ENCODE measurements at regions not wholly inside any gene's neighbourhood (a gene's known extent, or its start where the extent isn't known, plus 50 kb on each side); places are given as distances from the start of the nearest gene placed in this dataset.
"Not testable (repeated sequence)": the region's sequence is repeated elsewhere in the genome, so short reads cannot be mapped to it uniquely, and the experiment has no call there.

GRCh38 chr6:76835293-76835692, 628.0 kb downstream of the HTR1B start:
- Mint-ChIP-seq H3K27ac (no peak overlapping the region), H3K4me1 (no peaks in the 10 kb centered on the region), H3K9me3 (peaks cover 5 to 10% of the 10 kb centered on the region in 2 donors), H3K36me3 (no peaks in the 10 kb centered on the region), H3K27me3 (ENCODE audit: low read depth in 2 of 2) (no peaks in the 10 kb centered on the region), H3K4me3 (no peak overlapping the region)
- DNase-seq, result no peak
- ATAC-seq, result no peak
- no peak overlapping the region for H3K4me3 ChIP-seq (ENCODE audit: low read length)
- H3K4me1 ChIP-seq (ENCODE audit: control insufficient read depth, insufficient read depth, low read length), result no peaks in the 10 kb centered on the region
- WGBS (ENCODE audit: insufficient coverage), result no CpG with 5 or more reads among the region's 1 CpG
- peaks cover 3% of the 10 kb centered on the region for H3K9me3 ChIP-seq (ENCODE audit: control insufficient read depth, insufficient read depth, low read length)
- TF ChIP-seq CTCF (IDR thresholded peaks at IDR 0.05), result no peak
- intact Hi-C loops (cut with micrococcal nuclease), result no loop called here
- H3K27ac ChIP-seq (ENCODE audit: low read length), result no peak overlapping the region
- H3K27me3 ChIP-seq (ENCODE audit: control insufficient read depth, insufficient read depth, low read length), result no peaks in the 10 kb centered on the region
- H3K36me3 ChIP-seq (ENCODE audit: control insufficient read depth, insufficient read depth, low read length), result no peaks in the 10 kb centered on the region

GRCh38 chr6:76834399-76834798, 628.9 kb downstream of the HTR1B start:
- H3K4me1 ChIP-seq (ENCODE audit: control insufficient read depth, insufficient read depth, low read length), result no peaks in the 10 kb centered on the region
- no peaks in the 10 kb centered on the region for H3K36me3 ChIP-seq (ENCODE audit: control insufficient read depth, insufficient read depth, low read length)
- no peak overlapping the region for H3K27ac Mint-ChIP-seq
- no peak overlapping the region for H3K4me3 Mint-ChIP-seq
- intact Hi-C loops (cut with micrococcal nuclease), result no loop called here
- no peaks in the 10 kb centered on the region for H3K4me1 Mint-ChIP-seq
- H3K36me3 Mint-ChIP-seq, result no peaks in the 10 kb centered on the region
- H3K27ac ChIP-seq (ENCODE audit: low read length), result no peak overlapping the region
- ATAC-seq, result no peak
- TF ChIP-seq CTCF (IDR thresholded peaks at IDR 0.05), result no peak
- no peaks in the 10 kb centered on the region for H3K27me3 ChIP-seq (ENCODE audit: control insufficient read depth, insufficient read depth, low read length)
- peaks cover 3% of the 10 kb centered on the region for H3K9me3 ChIP-seq (ENCODE audit: control insufficient read depth, insufficient read depth, low read length)
- no peak for DNase-seq
- no peaks in the 10 kb centered on the region for H3K27me3 Mint-ChIP-seq (ENCODE audit: low read depth in 2 of 2)
- H3K4me3 ChIP-seq (ENCODE audit: low read length), result no peak overlapping the region
- peaks cover 5 to 10% of the 10 kb centered on the region in 2 donors for H3K9me3 Mint-ChIP-seq

- ATAC-seq, result no peak
- Histone ChIP-seq H3K4me3 (ENCODE audit: low read length) (no peak overlapping the region), H3K4me1 (ENCODE audit: control insufficient read depth, insufficient read depth, low read length) (no peaks in the 10 kb centered on the region), H3K9me3 (ENCODE audit: control insufficient read depth, insufficient read depth, low read length) (no peaks in the 10 kb centered on the region), H3K36me3 (ENCODE audit: control insufficient read depth, insufficient read depth, low read length) (no peaks in the 10 kb centered on the region), H3K27me3 (ENCODE audit: control insufficient read depth, insufficient read depth, low read length) (no peaks in the 10 kb centered on the region), H3K27ac (ENCODE audit: low read length) (no peak overlapping the region)
- WGBS (ENCODE audit: insufficient coverage), result 67% methylated on average over 3 of the region's 3 CpGs
- H3K4me3 Mint-ChIP-seq, result no peak overlapping the region
- H3K9me3 Mint-ChIP-seq, result peaks cover 9 to 14% of the 10 kb centered on the region in 2 donors
- intact Hi-C loops (cut with micrococcal nuclease), result no loop called here
- H3K36me3 Mint-ChIP-seq, result no peaks in the 10 kb centered on the region
- no peak for TF ChIP-seq CTCF (IDR thresholded peaks at IDR 0.05)
- no peaks in the 10 kb centered on the region for H3K27me3 Mint-ChIP-seq (ENCODE audit: low read depth in 2 of 2)
- H3K4me1 Mint-ChIP-seq, result no peaks in the 10 kb centered on the region
- DNase-seq, result no peak
- no peak overlapping the region for H3K27ac Mint-ChIP-seq
Observed at GRCh38 chr6:76831299-76831698, 632.0 kb downstream of the HTR1B start.

GRCh38 chr6:76823578-76823977, 639.7 kb downstream of the HTR1B start:
- Mint-ChIP-seq H3K9me3 (peaks cover 21 to 42% of the 10 kb centered on the region in 2 donors), H3K36me3 (peaks cover 17% of the 10 kb centered on the region)
- H3K9me3 ChIP-seq (ENCODE audit: control insufficient read depth, insufficient read depth, low read length); H3K27ac Mint-ChIP-seq; H3K27me3 Mint-ChIP-seq (ENCODE audit: low read depth in 2 of 2); ATAC-seq; H3K27ac ChIP-seq (ENCODE audit: low read length); H3K4me3 Mint-ChIP-seq; H3K27me3 ChIP-seq (ENCODE audit: control insufficient read depth, insufficient read depth, low read length); H3K36me3 ChIP-seq (ENCODE audit: control insufficient read depth, insufficient read depth, low read length); DNase-seq; intact Hi-C loops (cut with micrococcal nuclease); H3K4me1 ChIP-seq (ENCODE audit: control insufficient read depth, insufficient read depth, low read length); H3K4me3 ChIP-seq (ENCODE audit: low read length); H3K4me1 Mint-ChIP-seq: not testable (repeated sequence)
- 90% methylated on average over 5 of the region's 6 CpGs for WGBS (ENCODE audit: insufficient coverage)

Measured in natural killer cell (primary cell).